WTC11 (cell line): ENCODE measurements at regions not wholly inside any gene's neighbourhood (a gene's known extent, or its start where the extent isn't known, plus 50 kb on each side); places are given as distances from the start of the nearest gene placed in this dataset.

Source experiments
- ATF3 ChIP-seq: sonication (generic); formaldehyde crosslinking; conservative IDR thresholded peaks from 2 replicates; pipeline ENCODE4 v1.8.1; 2022; ENCODE audit warnings: mild to moderate bottlenecking, missing genetic modification reagents
- CBFB ChIP-seq: sonication (generic); formaldehyde crosslinking; IDR thresholded peaks from 2 replicates; pipeline ENCODE4 v1.8.1; 2022; ENCODE audit warnings: mild to moderate bottlenecking, low read depth, missing genetic modification reagents
- CREB1 ChIP-seq: sonication (generic); formaldehyde crosslinking; IDR thresholded peaks from 2 replicates; pipeline ENCODE4 v1.8.0; 2023; ENCODE audit warnings: mild to moderate bottlenecking, missing genetic modification reagents
- CTCF ChIP-seq: fragments of 200-600 bp; IDR thresholded peaks from 2 replicates; pipeline ENCODE4 v1.8.0; 2022; ENCODE audit warnings: antibody characterized with exemption
- ESRRA ChIP-seq: sonication (generic); formaldehyde crosslinking; IDR thresholded peaks from 2 replicates; pipeline ENCODE4 v1.8.1; 2022; ENCODE audit warnings: mild to moderate bottlenecking, missing genetic modification reagents, borderline replicate concordance
- IRF2 ChIP-seq: sonication (generic); formaldehyde crosslinking; IDR thresholded peaks from 2 replicates; pipeline ENCODE4 v1.8.0; 2022; ENCODE audit warnings: low read depth, missing genetic modification reagents, borderline replicate concordance
- JUN ChIP-seq: sonication (generic); formaldehyde crosslinking; IDR thresholded peaks from 2 replicates; pipeline ENCODE4 v1.8.0; 2023; ENCODE audit warnings: mild to moderate bottlenecking, missing genetic modification reagents
- MAX ChIP-seq: sonication (generic); formaldehyde crosslinking; IDR thresholded peaks from 2 replicates; pipeline ENCODE4 v1.8.0; 2022; ENCODE audit warnings: mild to moderate bottlenecking, missing genetic modification reagents
- NR2C2 ChIP-seq: sonication (generic); formaldehyde crosslinking; IDR thresholded peaks from 2 replicates; pipeline ENCODE4 v1.8.0; 2022; ENCODE audit warnings: mild to moderate bottlenecking, missing genetic modification reagents
- NR3C1 ChIP-seq: sonication (generic); formaldehyde crosslinking; conservative IDR thresholded peaks from 2 replicates; pipeline ENCODE4 v1.8.1; 2023; ENCODE audit warnings: low read depth, mild to moderate bottlenecking, missing genetic modification reagents
- TF ChIP-seq, protein P1 (sequence below): sonication (generic); formaldehyde crosslinking; IDR thresholded peaks from 2 replicates; pipeline ENCODE4 v1.8.1; 2022; ENCODE audit warnings: missing genetic modification reagents, borderline replicate concordance
- TF ChIP-seq, protein P2 (sequence below): sonication (generic); formaldehyde crosslinking; IDR thresholded peaks from 2 replicates; pipeline ENCODE4 v1.8.1; 2023; ENCODE audit warnings: mild to moderate bottlenecking, missing genetic modification reagents, borderline replicate concordance
- TF ChIP-seq, protein P3 (sequence below): sonication (generic); formaldehyde crosslinking; IDR thresholded peaks from 2 replicates; pipeline ENCODE4 v1.8.1; 2023; ENCODE audit warnings: mild to moderate bottlenecking, missing genetic modification reagents, moderate library complexity
- TF ChIP-seq, protein P4 (sequence below): sonication (generic); formaldehyde crosslinking; IDR thresholded peaks from 2 replicates; pipeline ENCODE4 v1.8.1; 2023; ENCODE audit warnings: mild to moderate bottlenecking, missing genetic modification reagents, moderate library complexity

DNA sequence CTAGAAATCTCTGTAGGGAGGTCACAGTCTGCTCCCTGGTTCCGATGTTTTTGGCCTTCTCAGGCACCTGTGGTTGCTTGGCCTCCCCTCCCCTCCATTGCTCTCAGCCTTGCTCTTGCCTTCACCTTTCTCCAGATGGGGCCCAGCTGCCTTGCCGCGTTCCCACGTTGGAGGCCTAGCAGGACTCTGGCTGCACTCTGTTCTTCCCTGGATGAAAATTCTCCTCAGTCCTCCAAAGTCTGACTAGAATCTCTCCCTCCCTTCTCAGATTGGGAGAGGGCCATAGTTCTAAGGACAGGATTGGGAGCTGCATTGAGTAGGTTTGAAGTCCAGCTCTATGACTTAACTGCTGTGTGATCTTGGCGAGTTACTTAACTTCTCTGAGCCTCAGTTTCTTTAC, 213.7 kb upstream of the HABP2 start:
- TF ChIP-seq CTCF (no peak), ATF3 (CRISPR knock-in tag) (no peak), CBFB (CRISPR knock-in tag) (no peak), NR3C1 (CRISPR knock-in tag) (no peak), CREB1 (CRISPR knock-in tag) (no peak), ESRRA (CRISPR knock-in tag) (no peak), JUN (CRISPR knock-in tag) (no peak), IRF2 (CRISPR knock-in tag) (no peak), NR2C2 (CRISPR knock-in tag) (no peak), MAX (CRISPR knock-in tag) (no peak)
- TF ChIP-seq, protein P1, sequence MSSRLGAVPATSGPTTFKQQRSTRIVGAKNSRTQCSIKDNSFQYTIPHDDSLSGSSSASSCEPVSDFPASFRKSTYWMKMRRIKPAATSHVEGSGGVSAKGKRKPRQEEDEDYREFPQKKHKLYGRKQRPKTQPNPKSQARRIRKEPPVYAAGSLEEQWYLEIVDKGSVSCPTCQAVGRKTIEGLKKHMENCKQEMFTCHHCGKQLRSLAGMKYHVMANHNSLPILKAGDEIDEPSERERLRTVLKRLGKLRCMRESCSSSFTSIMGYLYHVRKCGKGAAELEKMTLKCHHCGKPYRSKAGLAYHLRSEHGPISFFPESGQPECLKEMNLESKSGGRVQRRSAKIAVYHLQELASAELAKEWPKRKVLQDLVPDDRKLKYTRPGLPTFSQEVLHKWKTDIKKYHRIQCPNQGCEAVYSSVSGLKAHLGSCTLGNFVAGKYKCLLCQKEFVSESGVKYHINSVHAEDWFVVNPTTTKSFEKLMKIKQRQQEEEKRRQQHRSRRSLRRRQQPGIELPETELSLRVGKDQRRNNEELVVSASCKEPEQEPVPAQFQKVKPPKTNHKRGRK = no peak
- TF ChIP-seq, protein P2, sequence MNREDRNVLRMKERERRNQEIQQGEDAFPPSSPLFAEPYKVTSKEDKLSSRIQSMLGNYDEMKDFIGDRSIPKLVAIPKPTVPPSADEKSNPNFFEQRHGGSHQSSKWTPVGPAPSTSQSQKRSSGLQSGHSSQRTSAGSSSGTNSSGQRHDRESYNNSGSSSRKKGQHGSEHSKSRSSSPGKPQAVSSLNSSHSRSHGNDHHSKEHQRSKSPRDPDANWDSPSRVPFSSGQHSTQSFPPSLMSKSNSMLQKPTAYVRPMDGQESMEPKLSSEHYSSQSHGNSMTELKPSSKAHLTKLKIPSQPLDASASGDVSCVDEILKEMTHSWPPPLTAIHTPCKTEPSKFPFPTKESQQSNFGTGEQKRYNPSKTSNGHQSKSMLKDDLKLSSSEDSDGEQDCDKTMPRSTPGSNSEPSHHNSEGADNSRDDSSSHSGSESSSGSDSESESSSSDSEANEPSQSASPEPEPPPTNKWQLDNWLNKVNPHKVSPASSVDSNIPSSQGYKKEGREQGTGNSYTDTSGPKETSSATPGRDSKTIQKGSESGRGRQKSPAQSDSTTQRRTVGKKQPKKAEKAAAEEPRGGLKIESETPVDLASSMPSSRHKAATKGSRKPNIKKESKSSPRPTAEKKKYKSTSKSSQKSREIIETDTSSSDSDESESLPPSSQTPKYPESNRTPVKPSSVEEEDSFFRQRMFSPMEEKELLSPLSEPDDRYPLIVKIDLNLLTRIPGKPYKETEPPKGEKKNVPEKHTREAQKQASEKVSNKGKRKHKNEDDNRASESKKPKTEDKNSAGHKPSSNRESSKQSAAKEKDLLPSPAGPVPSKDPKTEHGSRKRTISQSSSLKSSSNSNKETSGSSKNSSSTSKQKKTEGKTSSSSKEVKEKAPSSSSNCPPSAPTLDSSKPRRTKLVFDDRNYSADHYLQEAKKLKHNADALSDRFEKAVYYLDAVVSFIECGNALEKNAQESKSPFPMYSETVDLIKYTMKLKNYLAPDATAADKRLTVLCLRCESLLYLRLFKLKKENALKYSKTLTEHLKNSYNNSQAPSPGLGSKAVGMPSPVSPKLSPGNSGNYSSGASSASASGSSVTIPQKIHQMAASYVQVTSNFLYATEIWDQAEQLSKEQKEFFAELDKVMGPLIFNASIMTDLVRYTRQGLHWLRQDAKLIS (CRISPR knock-in tag) = no peak
- TF ChIP-seq, protein P3, sequence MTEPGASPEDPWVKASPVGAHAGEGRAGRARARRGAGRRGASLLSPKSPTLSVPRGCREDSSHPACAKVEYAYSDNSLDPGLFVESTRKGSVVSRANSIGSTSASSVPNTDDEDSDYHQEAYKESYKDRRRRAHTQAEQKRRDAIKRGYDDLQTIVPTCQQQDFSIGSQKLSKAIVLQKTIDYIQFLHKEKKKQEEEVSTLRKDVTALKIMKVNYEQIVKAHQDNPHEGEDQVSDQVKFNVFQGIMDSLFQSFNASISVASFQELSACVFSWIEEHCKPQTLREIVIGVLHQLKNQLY (CRISPR knock-in tag) = no peak
- TF ChIP-seq, protein P4, sequence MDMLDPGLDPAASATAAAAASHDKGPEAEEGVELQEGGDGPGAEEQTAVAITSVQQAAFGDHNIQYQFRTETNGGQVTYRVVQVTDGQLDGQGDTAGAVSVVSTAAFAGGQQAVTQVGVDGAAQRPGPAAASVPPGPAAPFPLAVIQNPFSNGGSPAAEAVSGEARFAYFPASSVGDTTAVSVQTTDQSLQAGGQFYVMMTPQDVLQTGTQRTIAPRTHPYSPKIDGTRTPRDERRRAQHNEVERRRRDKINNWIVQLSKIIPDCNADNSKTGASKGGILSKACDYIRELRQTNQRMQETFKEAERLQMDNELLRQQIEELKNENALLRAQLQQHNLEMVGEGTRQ (CRISPR knock-in tag) = no peak
